Activated CD4-positive, alpha-beta memory T cell treated with anti-CD3 and anti-CD28 coated beads, Interleukin-2, amount 10 ng/mL, durations not matched to agents 7 days and 5 days (primary cell): ENCODE measurements at regions not wholly inside any gene's neighbourhood (a gene's known extent, or its start where the extent isn't known, plus 50 kb on each side); places are given as distances from the start of the nearest gene placed in this dataset.

Experiments
- CTCF ChIA-PET: fragments of 350-600 bp; sonication (Branson Sonifier 250); formaldehyde crosslinking; loops from one replicate; lab custom pipeline; 2021; ENCODE audit warnings: antibody characterized with exemption, inconsistent platforms; lab: Charles Lee
- POLR2A ChIA-PET: fragments of 350-600 bp; sonication (Branson Sonifier 250); formaldehyde crosslinking; loops from one replicate; lab custom pipeline; 2021; ENCODE audit warnings: antibody characterized with exemption; lab: Charles Lee
- DNase-seq: peaks from one replicate; pipeline ENCODE4 v3.0.0-alpha.2; 2020
- H3K27ac Mint-ChIP-seq: one replicate; pipeline ENCODE4 v1.8.0; 2021; ENCODE audit warnings: mild to moderate bottlenecking, mixed read lengths
- H3K27me3 Mint-ChIP-seq: one replicate; pipeline ENCODE4 v1.8.0; 2021; ENCODE audit warnings: mixed read lengths
- H3K36me3 Mint-ChIP-seq: one replicate; pipeline ENCODE4 v1.8.0; 2021; ENCODE audit warnings: low read depth, mixed read lengths
- H3K4me1 Mint-ChIP-seq: one replicate; pipeline ENCODE4 v1.8.0; 2021; ENCODE audit warnings: mixed read lengths
- H3K4me3 Mint-ChIP-seq: one replicate; pipeline ENCODE4 v1.8.0; 2021; ENCODE audit warnings: mild to moderate bottlenecking, mixed read lengths
- H3K9me3 Mint-ChIP-seq: one replicate; pipeline ENCODE4 v1.8.0; 2021; ENCODE audit warnings: mixed read lengths

DNA sequence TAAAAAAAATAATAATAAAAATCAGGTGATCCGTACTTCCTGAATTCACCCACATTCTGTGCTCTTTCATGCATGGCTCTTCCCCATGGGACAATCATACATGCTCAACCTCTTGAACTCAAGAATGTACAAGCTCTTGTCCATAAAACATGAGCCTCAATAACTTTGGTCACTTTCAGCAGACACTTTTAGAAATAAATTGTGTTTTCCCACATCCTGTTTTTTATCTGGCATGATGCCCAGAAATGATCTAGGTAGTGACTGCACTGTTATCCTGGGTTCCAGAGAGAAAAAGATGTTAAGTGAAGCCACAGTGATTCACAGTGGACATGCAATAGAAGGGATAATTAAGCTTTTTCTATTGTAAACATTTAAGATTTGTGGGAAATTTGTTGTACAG lies 537.6 kb upstream of the TMEM132C start:
- H3K36me3 Mint-ChIP-seq = no peaks in the 10 kb centered on the region
- H3K9me3 Mint-ChIP-seq = peaks cover 17% of the 10 kb centered on the region
- CTCF ChIA-PET = interaction anchor here (0.6 kb wide), 1 partner anchor 10 kb away, joined by 3 read pairs; no protein-coding TSS in a partner anchor

DNA sequence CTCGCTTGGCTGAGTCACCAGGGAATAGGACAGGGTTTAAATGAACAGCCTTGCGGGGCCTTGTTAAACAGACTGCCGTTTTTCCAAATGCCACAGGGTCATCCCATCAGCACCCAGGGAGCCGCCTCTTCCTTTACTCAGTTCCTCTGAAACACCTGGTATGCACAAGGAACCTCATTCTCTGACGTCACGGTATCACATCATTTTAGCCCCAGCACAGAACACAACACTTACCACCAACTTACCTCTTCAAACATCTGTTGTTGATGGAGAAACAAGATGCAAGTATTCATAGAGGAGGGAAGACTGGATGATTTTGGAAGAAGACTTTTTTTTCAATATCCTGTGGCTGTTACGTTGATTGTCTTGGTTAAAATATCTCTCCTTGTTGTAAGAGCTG lies 535.3 kb upstream of the TMEM132C start:
- Mint-ChIP-seq H3K4me3 (no peak overlapping the region), H3K9me3 (peaks cover 25% of the 10 kb centered on the region), H3K4me1 (no peaks in the 10 kb centered on the region), H3K27me3 (no peaks in the 10 kb centered on the region), H3K36me3 (no peaks in the 10 kb centered on the region), H3K27ac (no peak overlapping the region)
- CTCF ChIA-PET = no interaction called here
- POLR2A ChIA-PET = no interaction called here
- DNase-seq = no peak

More for the DNA sequence above, 537.6 kb upstream of the TMEM132C start:
- H3K4me1 Mint-ChIP-seq = no peaks in the 10 kb centered on the region
- H3K27me3 Mint-ChIP-seq = no peaks in the 10 kb centered on the region
- H3K4me3 Mint-ChIP-seq = no peak overlapping the region
- H3K27ac Mint-ChIP-seq = no peak overlapping the region
- POLR2A ChIA-PET = no interaction called here
- DNase-seq = no peak

- Mint-ChIP-seq H3K27me3 (no peaks in the 10 kb centered on the region), H3K27ac (no peak overlapping the region), H3K9me3 (peaks cover 2% of the 10 kb centered on the region), H3K36me3 (no peaks in the 10 kb centered on the region), H3K4me1 (no peaks in the 10 kb centered on the region), H3K4me3 (no peak overlapping the region)
- CTCF ChIA-PET = no interaction called here
- no peak for DNase-seq
- POLR2A ChIA-PET = no interaction called here
Measured at GRCh38 chr12:127742231-127742630, 524.7 kb upstream of the TMEM132C start.

GRCh38 chr12:127745469-127746212 lies 521.3 kb upstream of the TMEM132C start:
- no peaks in the 10 kb centered on the region for H3K27me3 Mint-ChIP-seq
- no peak overlapping the region for H3K27ac Mint-ChIP-seq
- no peak overlapping the region for H3K4me3 Mint-ChIP-seq
- no peaks in the 10 kb centered on the region for H3K36me3 Mint-ChIP-seq
- no peak for DNase-seq
- CTCF ChIA-PET = no interaction called here
- no peaks in the 10 kb centered on the region for H3K4me1 Mint-ChIP-seq
- POLR2A ChIA-PET = no interaction called here
- peaks cover 6% of the 10 kb centered on the region for H3K9me3 Mint-ChIP-seq

DNA sequence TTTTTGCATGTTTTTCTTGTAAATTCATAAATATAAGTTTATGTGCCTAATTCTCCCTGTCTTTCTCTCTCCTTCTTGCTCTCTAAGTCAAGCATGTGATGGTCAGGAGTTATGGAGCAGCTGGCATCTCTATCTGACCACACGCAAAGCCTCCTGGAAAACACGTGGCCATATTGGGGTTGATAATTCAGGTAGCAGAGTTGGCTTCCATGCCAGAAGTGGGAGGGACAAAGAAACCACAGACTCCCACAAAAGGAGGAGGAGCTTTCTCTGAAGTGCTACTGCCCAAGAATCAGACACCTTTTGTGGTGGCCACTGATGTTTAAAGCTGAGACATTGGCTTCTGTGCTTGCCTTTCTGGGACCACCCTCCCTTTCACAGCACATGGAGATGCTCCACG lies 517.6 kb upstream of the TMEM132C start:
- ChIA-PET CTCF (no interaction called here), POLR2A (no interaction called here)
- Mint-ChIP-seq H3K9me3 (peaks cover 7% of the 10 kb centered on the region), H3K4me3 (no peak overlapping the region), H3K27ac (no peak overlapping the region), H3K36me3 (no peaks in the 10 kb centered on the region), H3K4me1 (no peaks in the 10 kb centered on the region), H3K27me3 (no peaks in the 10 kb centered on the region)
- no peak for DNase-seq

GRCh38 chr12:127750076-127750840 lies 516.7 kb upstream of the TMEM132C start:
- H3K4me3 Mint-ChIP-seq = no peak overlapping the region

DNA sequence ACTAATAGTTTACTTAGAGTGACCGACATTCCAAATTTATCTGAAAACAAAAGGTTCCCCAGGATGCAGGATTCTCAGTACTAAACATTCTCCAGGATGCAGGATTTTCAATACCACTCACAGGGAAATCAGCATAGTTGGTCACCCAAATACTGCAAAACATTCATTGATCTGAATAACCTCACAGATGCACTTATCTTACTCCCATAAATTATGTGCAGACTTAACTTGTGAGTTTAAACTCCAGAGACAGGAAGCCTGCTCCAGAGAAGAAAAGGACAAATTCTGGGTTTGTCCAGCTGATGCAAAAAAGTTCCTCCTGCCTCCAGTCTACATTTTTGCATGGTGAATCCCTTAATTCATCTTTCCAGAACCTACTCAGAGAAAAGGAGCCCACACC lies 514.2 kb upstream of the TMEM132C start:
- no peak for DNase-seq
- no peaks in the 10 kb centered on the region for H3K27me3 Mint-ChIP-seq
- POLR2A ChIA-PET = no interaction called here
- CTCF ChIA-PET = no interaction called here
- peaks cover 16% of the 10 kb centered on the region for H3K9me3 Mint-ChIP-seq
- no peaks in the 10 kb centered on the region for H3K36me3 Mint-ChIP-seq
- no peaks in the 10 kb centered on the region for H3K4me1 Mint-ChIP-seq
- H3K27ac Mint-ChIP-seq = no peak overlapping the region
- no peak overlapping the region for H3K4me3 Mint-ChIP-seq

More at GRCh38 chr12:127750076-127750840, 516.7 kb upstream of the TMEM132C start:
- Mint-ChIP-seq H3K27ac (no peak overlapping the region), H3K4me1 (no peaks in the 10 kb centered on the region), H3K9me3 (peaks cover 8% of the 10 kb centered on the region), H3K36me3 (no peaks in the 10 kb centered on the region), H3K27me3 (no peaks in the 10 kb centered on the region)
- CTCF ChIA-PET = no interaction called here
- no peak for DNase-seq
- POLR2A ChIA-PET = no interaction called here

- H3K27me3 Mint-ChIP-seq = no peaks in the 10 kb centered on the region
- ChIA-PET POLR2A (no interaction called here), CTCF (no interaction called here)
- no peaks in the 10 kb centered on the region for H3K4me1 Mint-ChIP-seq
- H3K36me3 Mint-ChIP-seq = no peaks in the 10 kb centered on the region
- H3K9me3 Mint-ChIP-seq = peaks cover 29% of the 10 kb centered on the region
- no peak overlapping the region for H3K27ac Mint-ChIP-seq
- no peak overlapping the region for H3K4me3 Mint-ChIP-seq
- DNase-seq = no peak
Measured at GRCh38 chr12:127760357-127760756, 506.6 kb upstream of the TMEM132C start.

DNA sequence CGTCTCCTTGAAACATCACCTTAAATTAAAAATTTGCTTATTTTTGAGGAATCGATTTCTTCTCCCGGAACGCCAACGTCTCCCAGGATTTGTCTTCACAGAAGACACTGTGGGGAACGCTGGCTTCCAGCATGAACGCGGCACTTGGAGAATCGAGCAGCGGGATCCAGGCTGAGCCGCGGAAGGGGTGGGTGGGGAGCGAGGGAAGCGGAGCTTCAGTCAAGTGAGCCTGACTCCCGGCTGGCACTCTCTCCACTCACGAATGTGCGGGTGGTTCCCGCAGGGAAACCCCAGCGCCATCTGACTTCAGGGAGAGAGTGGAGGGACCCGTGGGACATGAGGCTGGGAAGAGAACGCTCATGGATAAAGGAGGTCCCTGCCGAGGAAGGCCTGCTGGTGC lies 506.0 kb upstream of the TMEM132C start:
- ChIA-PET CTCF (no interaction called here), POLR2A (no interaction called here)
- Mint-ChIP-seq H3K36me3 (no peaks in the 10 kb centered on the region), H3K9me3 (peaks cover 29% of the 10 kb centered on the region), H3K4me1 (no peaks in the 10 kb centered on the region), H3K27ac (no peak overlapping the region), H3K27me3 (no peaks in the 10 kb centered on the region), H3K4me3 (no peak overlapping the region)
- no peak for DNase-seq

- Mint-ChIP-seq H3K27me3 (no peaks in the 10 kb centered on the region), H3K4me3 (no peak overlapping the region)
- POLR2A ChIA-PET = no interaction called here
Measured at GRCh38 chr12:127761880-127762279, 505.1 kb upstream of the TMEM132C start.

DNA sequence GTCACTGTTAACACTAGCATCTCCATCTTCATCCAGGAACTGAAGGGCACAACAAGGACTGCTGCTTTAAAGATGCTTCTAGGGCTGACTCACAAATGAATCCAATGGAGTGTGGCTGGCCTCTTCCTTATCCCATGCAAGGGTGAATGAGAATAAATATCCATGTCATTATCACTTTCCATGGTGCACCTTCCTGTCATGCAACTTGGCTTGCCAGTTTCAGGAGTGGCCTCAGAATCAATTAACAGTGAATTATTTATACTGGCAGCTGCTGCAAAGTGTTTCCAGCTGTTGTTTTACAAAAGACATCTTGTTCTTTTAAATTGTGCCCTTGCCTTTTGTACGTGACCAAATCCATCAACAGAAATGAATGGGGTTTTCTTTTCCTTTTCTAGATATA lies 499.3 kb upstream of the TMEM132C start:
- no peak for DNase-seq
- Mint-ChIP-seq H3K27me3 (no peaks in the 10 kb centered on the region), H3K4me1 (no peaks in the 10 kb centered on the region), H3K36me3 (no peaks in the 10 kb centered on the region), H3K4me3 (no peak overlapping the region), H3K9me3 (peaks cover 16% of the 10 kb centered on the region), H3K27ac (no peak overlapping the region)
- POLR2A ChIA-PET = no interaction called here
- CTCF ChIA-PET = no interaction called here

More at GRCh38 chr12:127761880-127762279, 505.1 kb upstream of the TMEM132C start:
- no peaks in the 10 kb centered on the region for H3K4me1 Mint-ChIP-seq
- H3K27ac Mint-ChIP-seq = no peak overlapping the region
- CTCF ChIA-PET = no interaction called here
- no peak for DNase-seq
- H3K36me3 Mint-ChIP-seq = no peaks in the 10 kb centered on the region
- H3K9me3 Mint-ChIP-seq = peaks cover 24% of the 10 kb centered on the region

GRCh38 chr12:127770118-127770517 lies 496.9 kb upstream of the TMEM132C start:
- Mint-ChIP-seq H3K27me3 (no peaks in the 10 kb centered on the region), H3K9me3 (peaks cover 6% of the 10 kb centered on the region), H3K4me1 (no peaks in the 10 kb centered on the region), H3K27ac (no peak overlapping the region), H3K36me3 (no peaks in the 10 kb centered on the region), H3K4me3 (no peak overlapping the region)
- ChIA-PET CTCF (no interaction called here), POLR2A (no interaction called here)
- no peak for DNase-seq

DNA sequence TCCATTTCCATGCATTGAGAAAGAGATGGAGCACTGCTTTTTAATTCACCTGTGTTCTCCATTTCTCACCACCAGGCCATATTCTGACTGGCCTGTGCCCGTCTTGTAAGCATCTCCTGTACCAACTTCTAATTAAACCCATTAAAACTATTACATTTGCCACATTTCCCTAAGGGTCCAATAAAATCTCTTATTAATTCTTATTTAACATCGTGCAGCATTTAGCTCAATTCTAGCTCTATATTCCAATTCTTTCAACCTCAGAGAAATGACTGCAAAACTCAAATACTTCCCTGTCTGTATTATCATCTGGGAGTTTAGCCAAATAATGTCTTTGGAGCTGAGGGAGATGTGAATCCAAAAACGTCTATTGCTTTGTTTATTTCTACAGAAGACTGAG lies 495.4 kb upstream of the TMEM132C start:
- Mint-ChIP-seq H3K27ac (no peak overlapping the region), H3K27me3 (no peaks in the 10 kb centered on the region), H3K4me1 (no peaks in the 10 kb centered on the region), H3K36me3 (no peaks in the 10 kb centered on the region), H3K4me3 (no peak overlapping the region), H3K9me3 (peaks cover 6% of the 10 kb centered on the region)
- no peak for DNase-seq
- ChIA-PET CTCF (no interaction called here), POLR2A (no interaction called here)
